HG03439 (cell line): ENCODE measurements at regions not wholly inside any gene's neighbourhood (a gene's known extent, or its start where the extent isn't known, plus 50 kb on each side); places are given as distances from the start of the nearest gene placed in this dataset.
"Not testable (repeated sequence)": the region's sequence is repeated elsewhere in the genome, so short reads cannot be mapped to it uniquely, and the experiment has no call there.

ENCODE experiments used
- ATAC-seq: cut with Tn5 transposase; IDR thresholded peaks from one replicate; pipeline ENCODE4 v1.9.1; 2021; ENCODE audit warnings: mild to moderate bottlenecking, moderate library complexity; ENCODE audit not compliant: unreplicated experiment

DNA sequence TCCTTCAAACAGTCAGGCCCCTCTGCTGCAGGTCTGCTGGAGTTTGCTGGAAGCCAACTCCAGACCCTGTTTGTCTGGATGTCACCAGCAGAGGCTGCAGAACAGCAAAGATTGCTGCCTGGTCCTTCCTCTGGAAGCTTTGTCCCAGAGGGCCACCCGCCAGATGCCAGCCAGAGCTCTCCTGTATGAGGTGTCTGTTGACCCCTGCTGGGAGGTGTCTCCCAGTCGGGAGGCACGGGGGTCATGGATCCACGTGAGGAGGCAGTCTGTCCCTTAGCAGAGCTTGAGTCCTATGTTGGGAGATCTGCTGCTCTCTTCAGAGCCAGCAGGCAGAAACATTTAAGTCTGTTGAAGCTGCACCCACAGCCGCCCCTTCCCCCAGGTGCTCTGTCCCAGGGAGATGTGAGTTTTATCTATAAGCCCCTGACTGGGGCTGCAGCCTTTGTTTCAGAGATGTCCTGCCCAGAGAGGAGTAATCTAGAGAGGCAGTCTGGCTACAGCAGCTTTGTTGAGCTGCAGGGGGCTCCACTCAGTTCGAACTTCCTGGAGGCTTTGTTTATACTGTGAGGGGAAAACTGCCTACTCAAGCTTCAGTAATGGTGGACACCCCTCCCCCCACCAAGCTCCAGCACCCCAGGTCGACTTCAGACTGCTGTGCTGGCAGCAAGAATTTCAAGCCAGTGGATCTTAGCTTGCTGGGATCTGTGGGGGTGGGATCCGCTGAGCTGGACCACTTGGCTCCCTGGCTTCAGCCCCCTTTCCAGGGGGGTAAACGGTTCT is 72.1 kb downstream of the OGFRL1 start:
- ATAC-seq, result not testable (repeated sequence)

DNA sequence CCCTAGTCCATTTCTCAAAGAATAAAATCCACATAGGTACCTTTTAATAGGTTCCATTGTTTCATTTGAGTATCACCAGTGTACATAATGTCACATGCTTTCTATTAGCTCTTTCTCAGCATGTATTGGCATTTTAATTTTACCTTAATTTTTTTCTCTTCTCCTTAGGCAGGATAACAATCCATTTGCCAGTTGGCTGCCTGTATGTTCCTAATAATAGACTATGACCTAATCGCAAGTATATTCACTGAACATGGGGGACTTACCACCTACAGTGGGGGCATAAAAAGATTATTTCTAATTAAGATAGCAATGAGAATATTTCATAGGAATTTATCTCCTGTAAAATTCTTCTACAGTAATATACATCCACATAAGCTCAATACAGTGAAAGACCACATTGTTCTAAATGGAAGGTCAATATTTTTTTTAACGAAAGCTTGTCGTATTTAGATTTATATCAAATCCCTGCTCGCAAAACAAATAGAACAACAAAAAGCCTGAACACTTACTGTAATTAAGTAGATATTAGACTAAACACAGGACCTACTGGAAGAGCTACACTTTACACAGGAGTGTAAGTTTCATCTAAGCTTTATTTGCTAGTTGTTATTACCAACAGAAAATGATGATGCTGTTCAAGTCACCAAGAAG is 76.4 kb downstream of the OGFRL1 start:
- ATAC-seq, result no peak

DNA sequence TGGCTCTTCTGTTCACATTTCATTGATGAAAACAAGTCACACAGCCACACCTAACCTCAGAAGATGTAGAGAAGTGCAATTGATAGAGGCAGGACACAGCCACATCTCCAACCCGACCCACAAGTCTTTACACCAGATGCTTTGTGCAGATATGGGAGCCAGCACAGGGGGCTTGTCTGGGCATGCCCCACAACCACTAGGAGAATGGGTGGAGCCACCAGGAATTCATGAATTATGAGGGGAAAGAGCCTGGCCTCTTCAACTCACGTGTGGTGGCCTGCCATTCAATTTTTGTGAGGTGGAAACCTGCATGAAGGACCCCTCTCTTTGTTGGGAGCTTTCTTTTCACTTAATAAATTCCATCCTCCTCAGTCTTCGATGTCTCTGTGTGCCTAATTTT is 79.1 kb downstream of the OGFRL1 start:
- no peak for ATAC-seq

DNA sequence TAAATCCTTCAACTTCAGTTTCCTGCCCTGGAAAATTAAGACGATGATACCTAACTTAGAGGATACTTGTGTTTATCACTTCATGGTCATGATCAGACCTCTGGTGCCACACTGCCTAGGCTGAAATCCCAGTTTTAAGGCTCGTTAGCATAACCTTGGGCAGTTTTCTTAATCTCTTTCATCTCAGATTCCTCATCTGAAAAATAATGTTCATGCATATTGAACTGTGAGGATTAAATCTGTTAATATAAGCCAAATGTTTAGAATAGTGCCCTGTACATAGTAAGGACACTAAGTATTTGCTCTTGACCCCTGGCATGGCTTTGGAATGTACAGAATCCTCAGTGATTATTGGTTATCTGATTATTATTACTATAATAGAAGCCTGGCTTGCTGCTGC is 79.7 kb downstream of the OGFRL1 start:
- ATAC-seq, result no peak

DNA sequence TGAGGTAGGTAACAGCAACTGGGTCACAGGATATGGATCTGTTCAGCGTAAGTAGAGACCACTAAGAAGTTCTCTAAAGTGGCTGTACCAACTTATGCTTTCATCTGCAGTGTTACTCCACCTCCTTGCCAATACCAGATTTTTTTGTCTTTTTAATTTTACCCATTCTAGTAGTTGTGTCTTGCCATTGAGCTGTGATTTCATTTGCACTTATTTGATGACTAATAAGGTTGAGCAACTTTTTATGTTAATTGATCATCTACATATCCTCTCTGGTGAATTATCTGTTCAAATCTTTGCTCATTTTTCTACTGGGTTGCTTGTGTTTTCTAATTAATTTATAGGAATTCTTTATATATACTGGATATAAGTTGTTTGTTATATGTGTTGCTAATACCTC is 82.9 kb downstream of the OGFRL1 start:
- ATAC-seq, result no peak

DNA sequence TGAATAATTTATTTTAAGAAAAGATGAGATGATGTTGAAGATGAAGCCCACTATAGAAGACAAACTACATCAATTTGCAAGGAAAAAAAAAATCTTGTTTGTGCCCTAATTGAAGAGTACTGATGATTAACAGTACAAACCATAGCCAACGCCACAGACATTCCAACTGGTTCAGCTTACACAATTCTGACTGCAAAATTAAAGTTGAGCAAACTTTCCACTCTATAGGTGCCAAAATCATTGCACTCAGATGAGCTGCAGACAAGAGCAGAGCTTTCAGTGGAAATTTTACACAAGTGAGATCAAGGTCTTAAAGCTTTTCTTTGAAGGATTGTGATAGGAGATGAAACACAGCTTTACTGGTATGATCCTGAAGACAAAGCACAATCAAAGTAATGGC is 85.3 kb downstream of the OGFRL1 start:
- no peak for ATAC-seq

DNA sequence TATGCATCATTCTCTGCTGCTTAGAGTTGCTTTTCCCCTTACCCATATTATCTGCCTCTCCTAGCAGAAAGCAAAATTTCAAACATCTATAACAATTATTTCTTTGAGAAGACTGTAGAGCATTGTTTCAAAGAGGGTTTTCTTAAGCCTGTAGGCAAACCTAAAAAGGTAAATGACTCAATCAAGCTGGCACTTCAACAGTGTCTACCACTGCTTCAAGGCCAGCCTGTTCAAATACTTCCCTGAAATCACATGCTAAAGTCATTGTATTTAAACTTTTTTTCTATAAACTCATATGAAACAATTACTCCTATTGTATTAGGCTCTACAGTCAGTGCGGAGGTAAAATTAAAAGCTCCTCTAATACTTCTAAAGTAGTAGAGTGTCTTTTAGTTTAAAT is 87.1 kb downstream of the OGFRL1 start:
- ATAC-seq, result no peak

DNA sequence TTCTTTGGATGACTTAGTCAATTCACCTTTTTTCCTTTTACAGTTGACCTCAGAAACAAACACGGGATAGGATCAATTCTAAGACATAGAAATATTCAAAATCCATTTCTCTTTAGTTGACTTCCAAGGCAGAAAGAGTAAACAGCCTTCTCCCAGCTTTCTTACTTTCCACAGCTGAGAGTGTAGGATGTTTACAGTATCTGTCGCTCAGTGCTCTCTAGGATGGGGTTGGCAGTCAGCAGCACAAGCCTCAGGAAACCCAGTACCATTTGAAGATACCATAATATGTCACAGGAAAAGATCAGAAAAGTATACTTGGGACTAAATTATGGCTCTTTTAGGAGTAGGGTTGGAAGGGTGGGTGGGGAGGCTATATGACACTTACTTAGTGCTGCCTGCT is 88.2 kb downstream of the OGFRL1 start:
- ATAC-seq, result no peak

DNA sequence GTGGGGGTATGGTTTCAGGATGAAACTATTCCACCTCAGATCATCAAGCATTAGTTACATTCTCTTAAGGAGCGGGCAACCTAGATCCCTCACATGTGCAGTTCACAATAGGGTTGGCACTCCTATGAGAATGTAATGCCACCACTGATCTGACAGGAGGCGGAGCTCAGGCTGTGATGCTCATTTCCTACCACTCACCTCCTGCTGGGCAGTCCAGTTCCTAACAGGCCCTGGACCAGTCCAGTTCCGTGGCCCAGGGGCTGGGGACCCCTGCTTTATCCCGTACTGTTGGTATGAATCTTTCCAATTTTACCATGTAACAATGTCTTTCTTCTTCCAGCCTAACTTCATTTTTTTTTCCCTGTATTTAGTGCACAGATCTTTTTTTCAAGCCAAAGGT is 94.9 kb downstream of the OGFRL1 start:
- ATAC-seq, result no peak

DNA sequence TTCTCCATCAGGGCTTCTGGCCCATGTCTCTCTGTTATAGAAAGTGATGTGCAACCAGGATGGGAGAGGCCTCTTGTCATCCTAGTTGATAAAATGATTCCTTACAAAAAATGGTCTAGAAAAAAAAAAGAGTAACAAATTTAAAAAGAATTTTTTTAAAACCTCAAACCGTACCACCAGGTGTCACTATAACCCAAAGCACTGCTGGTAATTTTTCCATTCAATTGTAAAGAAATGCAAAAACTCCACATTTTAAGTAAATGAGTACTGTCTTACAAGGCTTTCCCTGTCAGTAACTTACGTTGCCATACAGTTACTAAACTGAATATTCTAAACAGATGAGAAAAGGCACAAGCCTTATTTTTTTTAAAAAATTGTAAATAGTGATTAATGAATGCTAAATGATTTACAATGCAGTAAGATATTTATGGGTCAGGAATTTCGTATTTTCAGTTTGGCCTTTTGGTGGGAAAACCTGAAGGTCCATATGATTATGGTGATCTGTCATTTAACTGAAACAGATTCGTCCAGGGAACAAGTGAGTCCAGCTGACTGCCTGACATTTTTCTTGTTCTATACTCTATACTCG is 95.4 kb downstream of the OGFRL1 start:
- ATAC-seq, result no peak

DNA sequence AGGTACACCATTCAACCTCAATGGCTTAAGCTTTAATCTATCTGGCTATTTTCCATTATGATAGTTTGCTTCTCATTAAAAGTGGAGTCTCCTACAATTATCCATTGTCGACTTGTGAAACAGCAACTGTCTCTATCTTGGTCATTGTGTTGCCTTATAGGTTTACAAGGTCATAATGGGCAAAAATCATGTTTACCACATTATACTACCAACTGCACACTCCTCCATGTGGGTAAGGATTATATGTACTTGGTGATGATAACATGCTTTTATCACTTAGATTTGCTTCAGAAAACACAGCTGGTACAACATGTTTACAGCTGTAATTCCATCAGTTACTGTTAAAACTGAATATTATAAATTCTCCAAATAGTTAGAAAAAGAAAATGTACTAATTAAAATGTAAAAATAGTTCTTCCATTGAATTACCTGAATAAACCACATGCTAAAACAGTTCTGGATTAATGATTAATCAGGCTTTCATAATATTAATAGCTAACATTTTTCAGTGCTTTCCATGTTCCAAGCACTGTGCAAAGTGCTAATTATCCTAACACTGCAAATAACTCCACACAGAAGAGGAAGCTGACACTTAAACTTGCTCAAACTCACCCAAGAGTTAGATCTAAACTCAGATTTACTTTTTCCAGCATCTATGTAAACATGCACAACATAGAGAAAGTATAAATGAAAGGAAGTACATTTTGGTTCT is 96.7 kb downstream of the OGFRL1 start:
- ATAC-seq, result no peak

DNA sequence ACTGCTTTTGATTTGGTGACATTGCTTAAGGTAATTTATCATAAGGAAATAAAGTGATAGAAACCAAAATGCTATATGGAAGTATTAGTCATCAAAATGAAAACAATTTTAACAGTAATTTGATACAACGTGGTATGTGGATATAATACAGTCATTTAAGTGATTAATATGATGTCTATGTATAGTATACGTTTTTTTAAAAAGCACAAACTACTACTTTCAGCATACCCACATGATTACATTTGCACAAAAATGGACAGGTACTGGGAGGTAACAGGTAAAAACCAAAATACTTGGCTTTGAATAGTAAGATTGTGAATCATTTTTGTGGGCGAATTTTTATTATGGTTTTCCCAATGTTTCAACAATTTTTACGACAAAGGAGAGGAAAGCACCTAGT is 97.6 kb downstream of the OGFRL1 start:
- no peak for ATAC-seq

DNA sequence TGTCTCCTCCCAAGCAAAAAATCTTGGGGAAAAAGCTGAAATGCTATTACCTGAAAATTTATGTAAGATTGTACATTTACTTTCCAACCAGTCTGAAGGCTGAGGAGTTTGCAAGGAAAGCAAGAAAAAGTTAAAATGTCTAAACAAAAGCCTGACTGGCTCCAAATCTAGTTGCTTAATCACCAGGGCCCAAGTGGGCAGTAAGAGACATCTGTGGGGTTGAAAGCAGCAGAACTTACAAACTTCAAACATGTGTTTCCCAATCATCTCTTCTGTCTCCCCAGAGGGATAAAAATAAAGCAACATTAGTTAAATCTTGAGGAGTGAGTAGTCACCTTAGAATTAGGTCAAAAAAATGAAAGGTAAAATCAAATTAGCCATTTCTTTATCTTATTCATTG is 98.6 kb downstream of the OGFRL1 start:
- ATAC-seq, result no peak

DNA sequence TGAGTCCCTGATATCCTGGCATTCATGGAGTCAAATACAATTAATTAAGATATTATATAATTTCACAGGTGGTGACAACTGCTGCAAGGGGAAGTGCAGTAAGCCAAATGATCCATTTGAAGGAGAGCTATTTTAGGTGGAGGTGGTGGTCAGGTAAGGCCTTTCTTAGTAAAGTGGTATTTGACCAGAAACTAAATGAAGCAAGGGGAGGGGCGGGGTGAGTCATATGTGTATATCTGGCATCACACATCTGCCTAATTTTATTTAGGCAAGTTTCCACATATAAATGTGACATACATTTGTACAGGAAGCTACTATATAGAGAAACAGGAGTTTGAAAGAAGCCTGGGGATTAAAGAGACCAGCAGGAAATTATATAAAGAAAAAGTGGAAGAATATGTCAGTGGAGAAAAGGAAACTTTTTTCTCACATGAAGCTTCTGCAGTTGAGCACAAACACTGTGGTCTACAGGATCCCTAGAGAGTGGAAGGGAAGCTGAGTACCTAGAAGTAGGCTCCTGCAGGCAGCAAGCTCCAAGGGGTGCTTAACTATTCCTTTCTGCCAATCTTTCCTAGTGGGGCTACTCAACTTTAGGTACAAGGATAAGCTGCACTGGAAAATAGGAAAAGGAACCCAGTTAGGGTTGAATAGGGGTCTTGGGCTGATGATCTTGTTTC is 99.6 kb downstream of the OGFRL1 start:
- no peak for ATAC-seq

DNA sequence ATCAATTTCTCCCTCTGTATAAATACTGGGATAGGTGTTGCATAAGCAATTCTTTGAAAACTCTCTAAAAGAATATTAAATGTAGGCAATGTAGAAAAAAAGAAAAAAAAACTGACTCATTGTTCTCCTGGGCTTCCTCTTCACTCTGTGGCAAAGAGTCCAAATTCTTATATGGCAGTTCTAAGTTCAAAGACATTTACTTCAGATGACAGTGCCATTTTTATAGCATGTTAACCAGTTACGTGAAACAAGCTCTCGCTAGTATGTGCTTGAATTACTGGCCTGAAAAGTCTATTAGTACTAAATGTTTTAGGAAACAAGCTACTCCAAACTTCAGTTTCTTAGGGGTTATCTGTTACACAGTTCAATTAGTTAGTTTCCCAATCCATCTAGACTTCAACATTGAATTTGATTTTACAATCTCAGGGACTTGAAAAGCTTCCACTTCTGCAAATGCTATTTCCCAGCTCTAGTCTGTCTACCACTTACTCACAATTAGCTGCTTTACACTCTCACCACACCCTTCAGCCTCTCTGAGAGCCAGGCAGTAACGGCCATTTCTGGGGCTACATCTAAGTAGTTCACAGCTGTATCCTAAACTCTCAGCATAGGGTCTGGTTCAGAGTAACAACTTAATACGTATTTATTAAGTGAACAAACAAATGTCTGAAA is 100.4 kb downstream of the OGFRL1 start:
- ATAC-seq, result no peak

DNA sequence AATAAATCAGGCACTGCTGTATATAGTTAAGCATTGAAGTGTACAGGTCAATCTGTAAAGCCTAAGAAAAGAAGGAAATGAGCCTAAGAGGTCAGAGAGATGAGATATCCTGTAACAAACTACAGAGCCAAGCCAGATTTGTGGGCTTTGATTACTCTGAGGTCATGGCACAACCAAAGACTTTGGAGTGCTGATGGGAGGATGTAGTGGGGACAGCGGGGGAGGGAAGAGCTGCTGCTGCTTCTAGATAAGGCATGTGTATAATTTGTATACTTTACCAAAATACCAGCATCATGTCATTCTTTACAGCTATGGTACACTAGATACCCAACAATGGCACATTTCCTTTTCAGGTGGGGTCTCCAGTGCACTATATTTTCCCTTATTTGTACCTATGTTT is 102.5 kb downstream of the OGFRL1 start:
- no peak for ATAC-seq

DNA sequence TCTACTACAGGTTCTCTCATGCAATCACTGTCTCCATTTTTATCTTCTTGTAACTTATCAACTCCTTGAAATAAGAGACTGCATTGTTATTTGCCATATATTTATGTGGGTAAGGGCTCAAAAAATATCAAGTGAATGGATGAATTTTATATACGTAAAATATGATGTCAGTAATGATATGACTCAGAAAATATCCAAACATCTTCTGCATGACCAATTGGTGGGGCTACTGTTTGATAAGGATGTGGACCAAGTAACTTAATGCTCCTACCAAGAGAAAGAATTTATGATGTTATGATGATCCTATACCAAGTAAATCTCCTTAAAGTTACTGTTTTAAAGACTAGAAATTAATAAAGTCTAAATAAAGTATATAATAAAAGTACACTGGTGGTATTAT is 103.7 kb downstream of the OGFRL1 start:
- no peak for ATAC-seq

DNA sequence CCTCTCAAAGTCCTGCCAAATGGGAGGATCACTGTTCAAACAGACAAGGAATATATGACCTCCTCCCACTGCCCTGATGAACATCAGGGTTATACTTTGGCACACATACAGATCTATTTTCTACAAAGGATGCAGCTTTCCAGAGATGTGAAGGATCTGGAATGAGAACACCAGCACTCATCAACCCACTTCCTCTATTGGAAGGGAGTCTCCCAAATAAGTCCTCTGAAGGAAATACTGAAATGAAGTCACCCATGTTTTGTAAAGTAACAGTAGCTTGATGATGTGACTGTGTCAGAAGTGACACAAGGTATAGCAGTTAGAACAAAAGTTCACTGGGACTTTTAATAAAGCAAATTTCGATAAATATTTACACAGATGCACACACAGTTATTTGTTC is 104.9 kb downstream of the OGFRL1 start:
- no peak for ATAC-seq

DNA sequence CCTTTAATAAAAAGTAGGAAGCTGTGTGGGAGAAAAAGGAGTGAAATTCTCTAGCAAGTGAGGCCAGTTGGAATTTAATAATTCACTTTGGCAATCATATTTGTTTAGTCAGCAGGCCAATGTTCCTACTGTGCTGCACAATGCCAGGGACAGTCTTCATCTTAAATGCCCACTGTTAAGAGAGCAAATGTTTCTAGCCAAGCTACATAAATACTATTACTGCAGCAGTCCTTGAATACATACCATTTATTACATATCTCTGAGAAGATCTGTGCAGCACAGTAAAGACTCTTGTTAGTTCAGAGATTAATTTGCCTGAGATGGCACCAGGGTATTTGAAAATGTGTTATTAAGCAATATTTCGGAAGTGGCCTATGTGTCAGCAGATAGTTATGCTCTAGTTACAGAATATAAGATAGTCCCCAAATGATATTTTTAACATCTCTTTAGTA is 105.4 kb downstream of the OGFRL1 start:
- ATAC-seq, result no peak

DNA sequence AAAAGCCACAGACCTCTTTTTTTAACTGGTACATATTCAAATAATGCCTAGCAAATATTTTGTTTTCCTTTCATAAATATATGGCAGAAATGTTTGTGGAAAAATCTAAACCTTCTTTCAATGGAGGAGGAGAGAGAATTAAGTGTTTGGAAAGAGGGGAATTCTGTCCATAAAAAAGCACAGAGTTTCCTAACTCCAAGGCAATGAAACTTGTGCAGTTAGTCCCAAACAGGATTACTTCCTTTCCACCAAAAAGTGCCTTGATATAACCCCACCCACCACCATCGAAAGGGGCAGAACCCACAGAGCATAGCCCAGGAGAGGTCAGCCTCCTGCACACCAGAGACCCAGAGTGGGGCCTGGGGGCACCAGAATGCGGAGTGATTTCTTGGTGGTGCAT is 106.3 kb downstream of the OGFRL1 start:
- ATAC-seq, result no peak
